B cell (primary cell): ENCODE measurements at regions not wholly inside any gene's neighbourhood (a gene's known extent, or its start where the extent isn't known, plus 50 kb on each side); places are given as distances from the start of the nearest gene placed in this dataset.

Experiments used
- ATAC-seq: fragments of 200-7000 bp; cut with Tn5 transposase; one replicate; pipeline ENCODE4 v1.10.0; 2021; ENCODE audit warnings: low read depth, mild to moderate bottlenecking, moderate number of reproducible peaks, moderate library complexity
- CTCF ChIA-PET: fragments of 350-600 bp; sonication (Branson Sonifier 250); formaldehyde crosslinking; loops from one replicate; lab custom pipeline; 2021; ENCODE audit warnings: antibody characterized with exemption, inconsistent platforms; lab: Charles Lee
- POLR2A ChIA-PET: fragments of 350-600 bp; sonication (Branson Sonifier 250); formaldehyde crosslinking; loops from one replicate; lab custom pipeline; 2021; ENCODE audit warnings: antibody characterized with exemption; lab: Charles Lee
- DNase-seq: peaks from one replicate; pipeline ENCODE4 v3.0.0; 2013
- H2AFZ ChIP-seq: 2 replicates; pipeline ENCODE4 v1.6.1; 2012; ENCODE audit warnings: mild to moderate bottlenecking, low read depth, low read length; ENCODE audit not compliant: insufficient read depth, poor library complexity, severe bottlenecking
- H3K27ac ChIP-seq, 2 donors: 1 replicate in 1 of 2; 2 replicates in 1 of 2; pipeline ENCODE4 v1.5.1; 2012 to 2013; ENCODE audit warnings: low read length in 2 of 2, mild to moderate bottlenecking in 2 of 2, moderate library complexity in 1 of 2
- H3K27me3 ChIP-seq, 4 experiments: fragments of 200-600 bp in 1 of 4; sonication (generic) in 1 of 4; replicated peaks in 1 of 4; 1 replicate in 2 of 4; 2 replicates in 2 of 4; pipeline versions ENCODE4 v1.6.1 to v1.7.0; 2013 to 2016; ENCODE audit warnings: low read length in 3 of 4, mild to moderate bottlenecking in 2 of 4, mixed read lengths in 1 of 4, moderate library complexity in 1 of 4; ENCODE audit not compliant: insufficient read depth in 4 of 4, control insufficient read depth in 3 of 4; ENCODE audit errors: control extremely low read depth in 1 of 4
- H3K36me3 ChIP-seq, 2 experiments: replicated peaks in 1 of 2; 1 replicate in 1 of 2; 2 replicates in 1 of 2; pipeline versions ENCODE4 v1.6.1 to v1.7.1; 2013; ENCODE audit warnings: low read length in 1 of 2; ENCODE audit not compliant: insufficient read depth in 2 of 2, control insufficient read depth in 1 of 2; ENCODE audit errors: control extremely low read depth in 1 of 2, extremely low read depth in 1 of 2
- H3K4me1 ChIP-seq, 2 donors: fragments of 200-600 bp in 1 of 2; sonication (generic) in 1 of 2; 1 replicate in 1 of 2; 2 replicates in 1 of 2; pipeline versions ENCODE4 v1.5.1 to v1.6.1; 2013 to 2017; ENCODE audit warnings: low read length in 2 of 2; ENCODE audit not compliant: control insufficient read depth in 2 of 2, insufficient read depth in 2 of 2
- H3K4me2 ChIP-seq: replicated peaks from 2 replicates; pipeline ENCODE3; 2012; ENCODE audit warnings: mild to moderate bottlenecking, low read depth, low read length; ENCODE audit not compliant: poor library complexity, severe bottlenecking
- H3K4me3 ChIP-seq, 5 experiments: fragments of 200-600 bp in 1 of 5; sonication (generic) in 1 of 5; 1 replicate in 3 of 5; 2 replicates in 2 of 5; pipeline versions ENCODE4 v1.5.1 to v1.7.0; 2011 to 2016; ENCODE audit warnings: low read length in 4 of 5, mild to moderate bottlenecking in 4 of 5, low read depth in 2 of 5, control low read depth in 1 of 5, moderate library complexity in 1 of 5; ENCODE audit not compliant: insufficient read depth in 1 of 5; ENCODE audit errors: control extremely low read depth in 1 of 5, extremely low read depth in 1 of 5
- H3K79me2 ChIP-seq: fragments of 200-600 bp; sonication (generic); one replicate; pipeline ENCODE4 v1.6.0; 2016; ENCODE audit warnings: low read length; ENCODE audit not compliant: control insufficient read depth, insufficient read depth
- H3K9ac ChIP-seq: fragments of 200-600 bp; sonication (generic); 2 replicates; pipeline ENCODE4 v1.6.1; 2017; ENCODE audit warnings: mild to moderate bottlenecking, low read length, moderate library complexity
- H3K9me3 ChIP-seq, 3 donors: one replicate each; pipeline versions ENCODE4 v1.6.1 to v1.7.1; 2013; ENCODE audit warnings: low read length in 2 of 3; ENCODE audit not compliant: control insufficient read depth in 2 of 3, insufficient read depth in 1 of 3; ENCODE audit errors: control extremely low read depth in 1 of 3
- H4K20me1 ChIP-seq: 2 replicates; pipeline ENCODE4 v1.6.0; 2012; ENCODE audit warnings: mild to moderate bottlenecking, low read length; ENCODE audit not compliant: insufficient read depth, control insufficient read depth, poor library complexity, severe bottlenecking
- H3K27ac Mint-ChIP-seq: one replicate; pipeline ENCODE4 v1.8.0; 2021; ENCODE audit warnings: mixed read lengths
- H3K27me3 Mint-ChIP-seq: one replicate; pipeline ENCODE4 v1.8.0; 2021; ENCODE audit warnings: mixed read lengths
- H3K4me1 Mint-ChIP-seq: one replicate; pipeline ENCODE4 v1.8.0; 2021; ENCODE audit warnings: mixed read lengths
- H3K4me3 Mint-ChIP-seq: one replicate; pipeline ENCODE4 v1.8.0; 2021; ENCODE audit warnings: mixed read lengths
- H3K9me3 Mint-ChIP-seq: one replicate; pipeline ENCODE4 v1.8.0; 2022; ENCODE audit warnings: mixed read lengths; ENCODE audit not compliant: insufficient read depth
- EZH2 ChIP-seq: IDR thresholded peaks from 2 replicates; pipeline ENCODE4 v1.6.1; 2012; ENCODE audit warnings: borderline replicate concordance, low read depth, mild to moderate bottlenecking, moderate library complexity, low read length; ENCODE audit not compliant: insufficient read depth, poor library complexity, severe bottlenecking
- WGBS: methylation state at CpG from one replicate; pipeline ENCODE4 v1.1.5; 2013; ENCODE audit warnings: missing lambda C conversion rate; ENCODE audit not compliant: insufficient coverage; 5-methylcytosine and 5-hydroxymethylcytosine counted together
- intact Hi-C: fragments of 100-400 bp; cut with micrococcal nuclease; formaldehyde crosslinking; loops from one replicate; pipeline ENCODE4 v1.10.0; 2022
- TF ChIP-seq, protein P1 (sequence below): fragments of 200-600 bp; IDR thresholded peaks from one replicate; pipeline ENCODE4 v1.8.0; 2022; ENCODE audit warnings: antibody characterized with exemption, mild to moderate bottlenecking

DNA sequence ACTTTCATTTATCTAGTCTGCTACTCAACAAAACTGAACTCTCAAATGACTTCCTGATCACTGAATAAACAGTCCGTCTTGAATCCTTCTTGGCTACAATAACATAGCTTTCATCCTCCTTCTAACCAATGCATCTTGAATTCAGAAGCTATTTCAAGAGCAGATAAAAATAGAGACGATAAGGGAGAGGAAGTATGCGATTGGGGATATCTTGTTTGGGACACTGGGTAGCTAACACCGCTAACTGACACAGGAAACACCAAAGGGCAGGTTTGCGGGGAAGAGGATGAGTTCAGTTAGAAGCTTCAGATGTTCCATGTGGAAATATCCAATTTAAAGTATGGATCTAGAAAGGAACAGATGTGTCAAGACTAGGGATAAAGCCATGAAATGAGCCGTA lies 102.5 kb downstream of the SLC41A2 start:
- intact Hi-C loops: no loop called here
- no peak overlapping the region for H3K4me3 ChIP-seq
- CTCF ChIA-PET: interaction anchor here (1.5 kb wide), 1 partner anchor 474 kb away, joined by 4 read pairs; no protein-coding TSS in a partner anchor
- TF ChIP-seq, protein P1, sequence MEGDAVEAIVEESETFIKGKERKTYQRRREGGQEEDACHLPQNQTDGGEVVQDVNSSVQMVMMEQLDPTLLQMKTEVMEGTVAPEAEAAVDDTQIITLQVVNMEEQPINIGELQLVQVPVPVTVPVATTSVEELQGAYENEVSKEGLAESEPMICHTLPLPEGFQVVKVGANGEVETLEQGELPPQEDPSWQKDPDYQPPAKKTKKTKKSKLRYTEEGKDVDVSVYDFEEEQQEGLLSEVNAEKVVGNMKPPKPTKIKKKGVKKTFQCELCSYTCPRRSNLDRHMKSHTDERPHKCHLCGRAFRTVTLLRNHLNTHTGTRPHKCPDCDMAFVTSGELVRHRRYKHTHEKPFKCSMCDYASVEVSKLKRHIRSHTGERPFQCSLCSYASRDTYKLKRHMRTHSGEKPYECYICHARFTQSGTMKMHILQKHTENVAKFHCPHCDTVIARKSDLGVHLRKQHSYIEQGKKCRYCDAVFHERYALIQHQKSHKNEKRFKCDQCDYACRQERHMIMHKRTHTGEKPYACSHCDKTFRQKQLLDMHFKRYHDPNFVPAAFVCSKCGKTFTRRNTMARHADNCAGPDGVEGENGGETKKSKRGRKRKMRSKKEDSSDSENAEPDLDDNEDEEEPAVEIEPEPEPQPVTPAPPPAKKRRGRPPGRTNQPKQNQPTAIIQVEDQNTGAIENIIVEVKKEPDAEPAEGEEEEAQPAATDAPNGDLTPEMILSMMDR: no peak
- no peak for TF ChIP-seq EZH2
- H3K4me2 ChIP-seq: no peak overlapping the region
- H2AFZ ChIP-seq: no peak overlapping the region
- Mint-ChIP-seq H3K4me3 (no peak overlapping the region), H3K27me3 (no peaks in the 10 kb centered on the region), H3K9me3 (no peaks in the 10 kb centered on the region), H3K27ac (no peak overlapping the region), H3K4me1 (no peaks in the 10 kb centered on the region)
- ATAC-seq: no peak
- no peak overlapping the region for H3K9ac ChIP-seq
- H4K20me1 ChIP-seq: no peaks in the 10 kb centered on the region
- H3K9me3 ChIP-seq: peaks cover 0 to 1% (median 0%) of the 10 kb centered on the region in 3 donors
- no peak overlapping the region for H3K27ac ChIP-seq
- no peaks in the 10 kb centered on the region for H3K27me3 ChIP-seq
- H3K36me3 ChIP-seq: no peaks in the 10 kb centered on the region
- no peaks in the 10 kb centered on the region for H3K4me1 ChIP-seq
- DNase-seq: no peak
- 47% methylated on average over 5 of the region's 6 CpGs for WGBS
- POLR2A ChIA-PET: no interaction called here
- H3K79me2 ChIP-seq: no peaks in the 10 kb centered on the region

DNA sequence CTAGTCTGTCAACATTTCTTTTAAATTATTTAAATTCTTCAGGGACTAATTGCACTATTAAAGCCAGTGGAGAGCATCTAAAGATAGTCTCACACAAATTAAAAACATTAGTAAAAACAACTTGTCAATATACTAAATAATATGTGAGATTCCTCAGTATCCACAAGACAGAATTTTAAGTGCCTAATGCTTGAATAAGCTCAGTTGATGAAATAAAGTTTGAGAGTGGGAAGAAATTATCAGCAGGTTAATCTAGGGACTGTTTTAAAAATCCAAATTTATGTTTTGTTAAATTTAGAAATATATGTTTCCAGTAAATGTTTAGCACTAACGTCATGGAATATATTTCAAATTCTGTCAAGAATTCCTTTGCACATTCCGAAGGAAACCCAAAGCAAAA lies 105.2 kb downstream of the SLC41A2 start:
- Histone ChIP-seq H3K4me1 (no peaks in the 10 kb centered on the region), H2AFZ (no peak overlapping the region), H3K4me3 (no peak overlapping the region), H3K36me3 (no peaks in the 10 kb centered on the region), H3K27ac (no peak overlapping the region), H4K20me1 (no peaks in the 10 kb centered on the region), H3K9me3 (peaks cover 0 to 1% (median 0%) of the 10 kb centered on the region in 3 donors), H3K4me2 (no peak overlapping the region), H3K27me3 (no peaks in the 10 kb centered on the region), H3K79me2 (no peaks in the 10 kb centered on the region), H3K9ac (no peak overlapping the region)
- Mint-ChIP-seq H3K4me1 (no peaks in the 10 kb centered on the region), H3K27me3 (no peaks in the 10 kb centered on the region), H3K9me3 (no peaks in the 10 kb centered on the region), H3K4me3 (no peak overlapping the region), H3K27ac (no peak overlapping the region)
- 100% methylated on average over 1 of the region's 2 CpGs for WGBS
- ATAC-seq (no peak), DNase-seq (no peak)
- TF ChIP-seq EZH2: no peak
- TF ChIP-seq, protein P1: no peak
- intact Hi-C loops: no loop called here
- ChIA-PET POLR2A (no interaction called here), CTCF (interaction anchor here (1.4 kb wide), 1 partner anchor 471 kb away, joined by 4 read pairs; no protein-coding TSS in a partner anchor)
